Astrocyte (in vitro differentiated cells and primary cell): ENCODE measurements at regions not wholly inside any gene's neighbourhood (a gene's known extent, or its start where the extent isn't known, plus 50 kb on each side); places are given as distances from the start of the nearest gene placed in this dataset.

Source experiments
- DNase-seq: peaks from one replicate; pipeline ENCODE4 v3.0.0-alpha.2; 2010; ENCODE audit warnings: low read depth
- FAIRE-seq: peaks from 2 replicates; lab custom pipeline; 2011; peaks lifted over from hg19 to GRCh38; lab: Jason Lieb, UNC
- H2AFZ ChIP-seq: 2 replicates; pipeline ENCODE4 v1.6.0; 2012; ENCODE audit warnings: low read depth, low read length, inconsistent platforms
- H3K27ac ChIP-seq: 2 replicates; pipeline ENCODE4 v1.5.1; 2011; ENCODE audit warnings: low read depth, low read length, inconsistent platforms
- H3K27me3 ChIP-seq: 2 replicates; pipeline ENCODE4 v1.6.0; 2011; ENCODE audit warnings: low read length, inconsistent platforms; ENCODE audit not compliant: insufficient read depth
- H3K36me3 ChIP-seq: 2 replicates; pipeline ENCODE4 v1.5.1; 2011; ENCODE audit warnings: low read length, inconsistent platforms; ENCODE audit not compliant: insufficient read depth
- H3K4me1 ChIP-seq: 2 replicates; pipeline ENCODE4 v1.5.1; 2011; ENCODE audit warnings: low read length, inconsistent platforms; ENCODE audit not compliant: insufficient read depth
- H3K4me2 ChIP-seq: 2 replicates; pipeline ENCODE4 v1.6.0; 2012; ENCODE audit warnings: low read length, inconsistent platforms
- H3K4me3 ChIP-seq: 2 replicates; pipeline ENCODE4 v1.5.1; 2011; ENCODE audit warnings: low read depth, mild to moderate bottlenecking, low read length, inconsistent platforms; ENCODE audit not compliant: insufficient read depth
- H3K79me2 ChIP-seq: 2 replicates; pipeline ENCODE4 v1.6.0; 2012; ENCODE audit warnings: mild to moderate bottlenecking, low read length, inconsistent platforms; ENCODE audit not compliant: insufficient read depth
- H3K9ac ChIP-seq: 2 replicates; pipeline ENCODE4 v1.6.0; 2012; ENCODE audit warnings: mild to moderate bottlenecking, low read length, inconsistent platforms
- H3K9me3 ChIP-seq: 2 replicates; pipeline ENCODE4 v1.5.1; 2012; ENCODE audit warnings: low read depth, mild to moderate bottlenecking, low read length, inconsistent platforms; ENCODE audit not compliant: insufficient read depth
- H4K20me1 ChIP-seq: 2 replicates; pipeline ENCODE4 v1.6.0; 2012; ENCODE audit warnings: low read length, inconsistent platforms; ENCODE audit not compliant: insufficient read depth
- H3K27ac Mint-ChIP-seq: one replicate; pipeline ENCODE4 v1.8.0; 2021; ENCODE audit warnings: mild to moderate bottlenecking, mixed read lengths; ENCODE audit not compliant: unreplicated experiment
- H3K27me3 Mint-ChIP-seq: one replicate; pipeline ENCODE4 v1.8.0; 2021; ENCODE audit warnings: low read depth, mixed read lengths; ENCODE audit not compliant: unreplicated experiment
- H3K36me3 Mint-ChIP-seq: one replicate; pipeline ENCODE4 v1.8.0; 2021; ENCODE audit warnings: low read depth, mixed read lengths; ENCODE audit not compliant: unreplicated experiment
- H3K4me1 Mint-ChIP-seq: one replicate; pipeline ENCODE4 v1.8.0; 2021; ENCODE audit warnings: low read depth, mixed read lengths; ENCODE audit not compliant: unreplicated experiment
- H3K4me3 Mint-ChIP-seq: one replicate; pipeline ENCODE4 v1.8.0; 2021; ENCODE audit warnings: mild to moderate bottlenecking, moderate library complexity, mixed read lengths; ENCODE audit not compliant: unreplicated experiment
- H3K9me3 Mint-ChIP-seq: one replicate; pipeline ENCODE4 v1.8.0; 2021; ENCODE audit warnings: mild to moderate bottlenecking, mixed read lengths; ENCODE audit not compliant: unreplicated experiment
- EZH2 ChIP-seq: IDR thresholded peaks from 2 replicates; pipeline ENCODE4 v1.6.1; 2012; ENCODE audit warnings: mild to moderate bottlenecking, low read length, inconsistent platforms; ENCODE audit not compliant: insufficient read depth
- TF ChIP-seq, protein P1 (sequence below): IDR thresholded peaks from 2 replicates; pipeline ENCODE4 v1.5.1; 2011; ENCODE audit warnings: low read depth, mild to moderate bottlenecking, inconsistent platforms, low read length, moderate library complexity; ENCODE audit not compliant: insufficient read depth

DNA sequence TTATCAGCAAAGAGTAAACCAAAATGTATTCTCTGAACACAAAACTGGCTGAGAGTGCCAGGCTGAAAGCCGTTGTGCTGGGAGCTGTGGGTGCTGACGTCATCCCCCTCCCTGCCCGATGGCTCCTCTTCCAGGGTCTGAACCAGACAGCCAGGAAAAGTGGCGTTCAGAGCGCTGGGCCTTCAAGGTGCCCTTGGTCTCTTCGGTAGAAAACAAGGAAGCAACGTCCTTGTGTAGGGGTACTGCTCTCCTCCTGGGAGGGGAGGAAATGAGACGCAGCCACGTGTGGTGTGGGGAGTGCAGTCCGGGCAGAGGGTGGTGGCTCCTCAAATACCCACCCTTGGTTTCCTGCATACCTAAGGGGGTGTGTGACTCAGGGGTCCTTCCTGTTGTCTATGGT lies 394.7 kb downstream of the SEC14L1 start:
- H3K4me3 Mint-ChIP-seq: no peak overlapping the region
- H3K9ac ChIP-seq: no peak overlapping the region
- H3K4me2 ChIP-seq: no peak overlapping the region
- no peaks in the 10 kb centered on the region for H3K36me3 ChIP-seq
- no peaks in the 10 kb centered on the region for H3K4me1 ChIP-seq
- no peak overlapping the region for H2AFZ ChIP-seq
- no peak overlapping the region for H3K27ac Mint-ChIP-seq
- no peaks in the 10 kb centered on the region for H4K20me1 ChIP-seq
- H3K27ac ChIP-seq: no peak overlapping the region
- H3K9me3 ChIP-seq: no peaks in the 10 kb centered on the region
- H3K27me3 Mint-ChIP-seq: peaks cover 45% of the 10 kb centered on the region
- peaks cover 19% of the 10 kb centered on the region for H3K27me3 ChIP-seq
- H3K79me2 ChIP-seq: no peaks in the 10 kb centered on the region
- H3K4me1 Mint-ChIP-seq: no peaks in the 10 kb centered on the region
- DNase-seq (no peak), FAIRE-seq (no peak)
- H3K9me3 Mint-ChIP-seq: peaks cover 8% of the 10 kb centered on the region
- peaks cover 6% of the 10 kb centered on the region for H3K36me3 Mint-ChIP-seq
- TF ChIP-seq EZH2: no peak
- TF ChIP-seq, protein P1, sequence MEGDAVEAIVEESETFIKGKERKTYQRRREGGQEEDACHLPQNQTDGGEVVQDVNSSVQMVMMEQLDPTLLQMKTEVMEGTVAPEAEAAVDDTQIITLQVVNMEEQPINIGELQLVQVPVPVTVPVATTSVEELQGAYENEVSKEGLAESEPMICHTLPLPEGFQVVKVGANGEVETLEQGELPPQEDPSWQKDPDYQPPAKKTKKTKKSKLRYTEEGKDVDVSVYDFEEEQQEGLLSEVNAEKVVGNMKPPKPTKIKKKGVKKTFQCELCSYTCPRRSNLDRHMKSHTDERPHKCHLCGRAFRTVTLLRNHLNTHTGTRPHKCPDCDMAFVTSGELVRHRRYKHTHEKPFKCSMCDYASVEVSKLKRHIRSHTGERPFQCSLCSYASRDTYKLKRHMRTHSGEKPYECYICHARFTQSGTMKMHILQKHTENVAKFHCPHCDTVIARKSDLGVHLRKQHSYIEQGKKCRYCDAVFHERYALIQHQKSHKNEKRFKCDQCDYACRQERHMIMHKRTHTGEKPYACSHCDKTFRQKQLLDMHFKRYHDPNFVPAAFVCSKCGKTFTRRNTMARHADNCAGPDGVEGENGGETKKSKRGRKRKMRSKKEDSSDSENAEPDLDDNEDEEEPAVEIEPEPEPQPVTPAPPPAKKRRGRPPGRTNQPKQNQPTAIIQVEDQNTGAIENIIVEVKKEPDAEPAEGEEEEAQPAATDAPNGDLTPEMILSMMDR: no peak
- no peak overlapping the region for H3K4me3 ChIP-seq

DNA sequence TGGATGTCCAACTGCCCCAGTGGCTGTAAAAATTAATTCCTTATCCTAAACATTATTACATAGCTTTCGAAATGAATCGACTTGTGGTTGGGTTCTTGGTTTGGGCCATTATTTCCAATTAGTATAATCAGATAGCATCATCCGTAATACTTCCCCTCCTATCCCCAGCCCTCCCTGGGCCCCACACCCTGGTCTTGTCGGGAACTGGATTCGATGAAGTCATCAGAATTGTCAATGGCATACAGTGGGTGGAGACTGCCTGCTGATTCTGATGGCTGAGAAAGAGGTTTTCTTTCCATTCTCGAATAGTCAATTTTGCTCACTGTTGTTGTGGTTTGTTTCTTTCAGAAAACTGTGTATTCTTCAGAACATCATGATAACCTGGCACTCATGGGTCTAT lies 395.1 kb downstream of the SEC14L1 start:
- Histone ChIP-seq H2AFZ (no peak overlapping the region), H3K4me2 (no peak overlapping the region), H3K9me3 (no peaks in the 10 kb centered on the region), H3K27ac (no peak overlapping the region), H3K27me3 (peaks cover 23% of the 10 kb centered on the region), H3K4me1 (no peaks in the 10 kb centered on the region), H3K9ac (no peak overlapping the region), H4K20me1 (no peaks in the 10 kb centered on the region), H3K36me3 (no peaks in the 10 kb centered on the region), H3K4me3 (no peak overlapping the region), H3K79me2 (no peaks in the 10 kb centered on the region)
- FAIRE-seq (no peak), DNase-seq (no peak)
- H3K4me3 Mint-ChIP-seq: no peak overlapping the region
- no peaks in the 10 kb centered on the region for H3K4me1 Mint-ChIP-seq
- TF ChIP-seq, protein P1: no peak
- TF ChIP-seq EZH2: no peak
- peaks cover 8% of the 10 kb centered on the region for H3K9me3 Mint-ChIP-seq
- H3K36me3 Mint-ChIP-seq: peaks cover 6% of the 10 kb centered on the region
- no peak overlapping the region for H3K27ac Mint-ChIP-seq
- peaks cover 49% of the 10 kb centered on the region for H3K27me3 Mint-ChIP-seq

DNA sequence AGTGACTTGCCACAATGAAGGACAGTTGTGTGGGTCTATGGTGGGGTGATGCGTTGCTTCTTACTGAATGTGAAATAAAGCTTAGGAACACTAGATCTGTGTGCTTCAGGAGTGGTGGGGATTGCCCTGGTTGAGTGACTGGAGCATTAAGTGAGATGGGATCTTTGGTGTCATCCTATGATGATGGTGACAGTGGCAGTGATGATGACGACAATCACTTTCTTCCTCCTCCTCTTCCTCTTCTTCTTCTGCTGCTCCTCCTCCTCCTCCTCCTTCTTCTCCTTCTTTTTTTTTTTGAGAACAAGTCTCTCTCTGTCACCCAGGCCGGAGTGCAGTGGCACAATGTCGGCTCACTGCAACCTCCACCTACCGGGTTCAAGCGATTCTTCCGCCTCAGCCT lies 396.8 kb downstream of the SEC14L1 start:
- H3K27ac Mint-ChIP-seq: no peak overlapping the region

More for the DNA sequence above, 396.8 kb downstream of the SEC14L1 start:
- Histone ChIP-seq H3K36me3 (no peaks in the 10 kb centered on the region), H3K27ac (no peak overlapping the region), H3K9ac (no peak overlapping the region), H3K27me3 (peaks cover 34% of the 10 kb centered on the region), H3K79me2 (no peaks in the 10 kb centered on the region), H3K9me3 (no peaks in the 10 kb centered on the region), H3K4me1 (no peaks in the 10 kb centered on the region), H2AFZ (no peak overlapping the region), H3K4me3 (no peak overlapping the region), H4K20me1 (no peaks in the 10 kb centered on the region), H3K4me2 (no peak overlapping the region)
- DNase-seq (no peak), FAIRE-seq (no peak)
- Mint-ChIP-seq H3K9me3 (peaks cover 8% of the 10 kb centered on the region), H3K27me3 (peaks cover 48% of the 10 kb centered on the region), H3K36me3 (peaks cover 8% of the 10 kb centered on the region), H3K4me1 (peaks cover 6% of the 10 kb centered on the region), H3K4me3 (no peak overlapping the region)
- TF ChIP-seq, protein P1: no peak
- no peak for TF ChIP-seq EZH2
